Effector CD8-positive, alpha-beta T cell (primary cell): ENCODE measurements at regions not wholly inside any gene's neighbourhood (a gene's known extent, or its start where the extent isn't known, plus 50 kb on each side); places are given as distances from the start of the nearest gene placed in this dataset.

Source experiments
- DNase-seq: peaks from one replicate; lab custom pipeline; 2025; lab: John Stamatoyannopoulos, UW

- DNase-seq = no peak
Observed at GRCh38 chr5:174335682-174336364, 290.3 kb downstream of the NSG2 start.

DNA sequence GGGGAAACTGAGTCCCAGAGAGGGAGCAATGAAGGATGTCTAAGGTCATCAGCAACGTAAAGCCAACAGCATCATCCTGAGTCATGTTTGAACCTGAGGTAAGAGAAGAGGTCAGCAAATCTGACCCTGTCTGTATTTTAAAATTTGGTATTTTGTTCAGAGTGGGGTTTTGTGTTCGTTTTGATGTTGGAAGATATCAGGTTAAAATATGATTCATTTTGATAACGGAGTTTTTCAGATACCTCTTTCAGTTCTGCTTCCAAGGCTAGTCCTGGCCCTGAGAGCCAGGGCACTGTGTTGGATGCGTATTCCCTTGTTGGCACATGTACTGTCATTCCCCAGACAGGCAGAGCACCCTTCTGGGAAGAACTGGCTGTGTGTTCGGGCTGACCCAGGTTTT is 291.0 kb downstream of the NSG2 start:
- DNase-seq = no peak

DNA sequence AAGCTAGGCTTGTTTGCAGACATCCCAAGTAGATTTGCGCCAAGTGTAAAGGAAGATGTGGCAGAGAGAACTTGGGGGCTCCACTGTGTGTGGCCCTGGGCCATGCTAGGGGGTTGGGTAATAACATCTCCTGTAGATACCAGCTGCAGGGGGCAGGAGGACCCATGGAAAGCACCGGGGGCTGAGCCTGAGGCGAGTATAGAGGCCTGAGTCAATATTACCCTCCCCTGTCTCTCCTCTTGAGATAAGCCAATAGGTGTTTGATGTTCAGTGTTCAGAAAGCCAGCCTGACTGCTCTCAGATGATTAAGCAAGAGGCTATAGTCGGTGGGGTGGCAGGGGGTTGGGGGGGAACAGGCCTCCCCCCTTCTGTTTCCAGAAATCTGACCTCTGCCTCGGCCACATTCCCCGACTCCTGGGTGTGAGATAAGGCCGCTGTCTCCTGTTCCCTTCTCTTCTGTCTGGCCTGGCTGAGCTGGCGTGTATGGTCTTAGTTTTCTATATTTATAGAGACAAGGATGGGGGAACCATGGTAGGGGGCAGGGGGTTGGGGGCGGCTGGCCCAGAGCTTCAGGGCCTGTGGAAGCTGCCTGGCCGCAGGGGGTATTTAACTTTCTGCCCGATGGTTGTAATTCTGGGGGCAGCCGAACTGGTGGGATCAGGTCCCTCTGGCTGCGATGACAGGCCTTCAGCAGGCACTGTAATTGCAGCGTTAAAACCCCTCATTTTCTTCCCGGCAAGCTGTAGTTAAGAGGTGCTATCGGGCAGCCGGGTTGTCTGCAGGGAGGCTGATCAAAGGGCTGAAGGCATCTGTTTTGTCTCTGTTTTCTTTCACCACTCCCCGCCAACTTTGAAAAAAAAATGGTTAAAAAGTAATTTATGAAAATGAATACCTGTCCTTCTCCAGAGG is 292.0 kb downstream of the NSG2 start:
- DNase-seq = no peak

GRCh38 chr5:174338185-174339010 is 292.9 kb downstream of the NSG2 start:
- DNase-seq = no peak

DNA sequence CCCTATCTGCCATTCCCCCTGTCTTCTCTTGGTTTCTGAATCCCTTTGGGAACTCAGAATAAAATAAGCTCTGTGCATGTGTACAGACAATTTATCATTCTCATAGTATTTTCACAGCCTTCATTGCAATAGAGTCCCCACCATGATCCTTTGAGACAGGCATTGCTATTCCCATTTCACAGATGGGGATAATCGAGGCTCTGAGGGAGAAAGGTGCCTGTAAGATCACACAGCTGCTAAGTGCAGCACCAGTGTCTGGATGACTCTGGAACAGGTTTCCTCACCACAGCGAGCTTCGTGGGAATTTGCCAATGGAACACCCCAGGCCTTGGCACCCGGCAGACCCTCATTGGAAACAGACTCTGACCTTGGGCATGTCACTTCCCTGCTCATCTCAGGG is 293.6 kb downstream of the NSG2 start:
- DNase-seq = no peak

GRCh38 chr5:174340226-174340625 is 294.7 kb downstream of the NSG2 start:
- no peak for DNase-seq

DNA sequence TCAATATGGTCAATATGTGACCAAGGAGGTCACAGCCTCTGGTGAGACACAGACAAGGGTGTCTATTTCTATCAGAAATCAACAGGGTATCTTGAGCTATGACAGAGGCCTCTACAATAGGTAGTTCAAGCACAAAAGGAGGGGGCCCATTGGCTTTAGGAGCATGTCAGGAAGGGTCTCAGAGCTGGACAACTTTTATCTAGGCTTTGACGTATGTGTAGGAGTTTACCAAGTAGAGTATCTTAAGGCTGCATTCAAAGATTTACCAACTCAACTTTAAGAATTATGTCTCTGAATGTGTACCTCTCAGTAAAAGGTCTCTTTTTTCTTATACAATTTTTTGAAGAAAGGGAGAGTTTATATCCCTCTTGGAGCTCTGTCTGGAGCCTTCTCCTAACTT is 297.2 kb downstream of the NSG2 start:
- DNase-seq = no peak

- no peak for DNase-seq
Observed at GRCh38 chr5:174343826-174344225, 298.3 kb downstream of the NSG2 start.

GRCh38 chr5:174344335-174344734 is 298.8 kb downstream of the NSG2 start:
- no peak for DNase-seq

DNA sequence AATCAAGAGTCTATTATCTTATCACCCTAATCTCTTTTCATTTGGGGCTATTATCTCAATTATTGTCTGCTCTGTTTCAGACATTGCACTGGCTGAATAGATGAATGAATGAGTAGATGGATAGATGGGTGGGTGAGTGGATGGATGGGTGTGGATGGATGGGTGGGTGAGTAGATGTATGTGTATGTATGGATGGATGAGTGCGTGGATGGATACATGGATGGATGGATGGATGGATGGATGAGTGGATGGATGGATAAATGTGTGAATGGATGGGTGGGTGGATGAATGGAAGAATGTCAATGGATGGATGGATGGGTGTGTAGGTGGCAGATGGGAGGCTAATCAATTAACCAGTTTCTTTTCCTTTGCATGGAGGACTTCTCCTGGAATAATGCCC is 301.7 kb downstream of the NSG2 start:
- no peak for DNase-seq

DNA sequence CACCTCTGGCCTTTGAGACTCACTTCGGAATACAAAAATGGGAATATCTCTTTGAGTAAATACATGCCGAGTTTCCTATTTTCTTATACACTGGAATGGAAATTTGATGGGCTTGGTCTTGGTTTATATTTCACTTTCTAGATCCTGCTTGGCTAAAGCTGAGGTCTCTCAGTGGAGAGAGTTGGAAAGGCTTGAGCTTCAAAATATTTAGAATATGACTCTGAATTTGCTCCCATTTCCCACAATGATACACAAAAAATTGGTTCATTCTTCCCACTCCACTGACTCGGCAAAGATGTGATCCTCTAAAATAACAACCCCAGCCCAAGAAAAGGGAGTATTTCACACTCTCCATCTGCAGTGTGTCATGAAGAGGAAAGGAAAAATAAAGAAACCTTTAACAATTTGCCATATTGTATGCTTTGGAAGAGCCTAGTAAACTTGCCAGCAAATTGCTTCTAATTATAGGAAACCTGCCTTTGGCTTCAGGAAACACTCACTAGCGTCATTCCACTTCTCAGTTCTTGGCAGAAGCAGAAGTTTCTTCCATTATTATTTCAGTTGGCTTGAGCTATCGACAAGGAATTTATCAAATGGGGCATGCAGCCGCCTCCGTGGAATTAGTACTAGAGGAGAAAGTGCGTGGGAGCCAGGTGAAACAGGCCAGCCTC is 302.9 kb downstream of the NSG2 start:
- no peak for DNase-seq

DNA sequence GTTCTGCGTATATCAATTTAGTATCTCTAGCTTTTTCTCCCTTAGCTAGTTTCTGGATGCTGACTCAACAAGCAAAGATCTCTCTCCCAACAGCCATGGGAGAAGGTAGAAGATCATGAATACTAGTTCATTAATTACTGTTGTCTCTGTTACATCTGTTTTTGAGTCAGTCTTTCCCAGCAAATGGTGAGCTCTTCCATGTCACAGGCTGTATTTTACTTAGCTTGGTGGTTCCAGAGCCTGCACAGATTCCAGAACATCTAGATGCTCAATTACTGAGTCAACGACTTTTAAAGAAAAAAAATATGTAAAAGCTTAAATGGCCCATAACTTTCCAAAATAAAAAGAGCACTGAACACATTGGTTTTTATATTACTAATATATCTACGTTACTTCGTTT is 307.2 kb downstream of the NSG2 start:
- no peak for DNase-seq

GRCh38 chr5:174354571-174354970 is 309.1 kb downstream of the NSG2 start:
- DNase-seq = no peak

- DNase-seq = no peak
Observed at GRCh38 chr5:174355208-174355612, 309.7 kb downstream of the NSG2 start.

DNA sequence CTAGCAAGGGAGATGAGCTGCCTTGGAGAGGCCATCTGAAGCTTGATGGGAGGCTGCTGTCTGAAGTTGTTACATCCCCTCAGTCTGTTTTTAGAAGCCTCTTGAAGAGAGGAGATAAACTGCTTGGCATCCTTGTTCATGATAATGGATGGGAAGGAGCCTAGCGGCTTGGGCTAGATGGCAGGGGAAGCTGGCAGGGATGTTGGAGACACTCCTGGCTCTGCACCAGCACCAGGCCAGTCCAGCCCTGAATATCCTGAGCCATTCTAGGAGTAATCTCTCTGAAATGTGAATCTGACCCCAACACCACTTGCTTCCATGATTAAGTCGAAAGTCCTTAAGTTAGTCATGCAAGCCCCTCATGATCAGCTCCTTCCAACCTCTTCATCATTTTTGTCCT is 310.5 kb downstream of the NSG2 start:
- no peak for DNase-seq

DNA sequence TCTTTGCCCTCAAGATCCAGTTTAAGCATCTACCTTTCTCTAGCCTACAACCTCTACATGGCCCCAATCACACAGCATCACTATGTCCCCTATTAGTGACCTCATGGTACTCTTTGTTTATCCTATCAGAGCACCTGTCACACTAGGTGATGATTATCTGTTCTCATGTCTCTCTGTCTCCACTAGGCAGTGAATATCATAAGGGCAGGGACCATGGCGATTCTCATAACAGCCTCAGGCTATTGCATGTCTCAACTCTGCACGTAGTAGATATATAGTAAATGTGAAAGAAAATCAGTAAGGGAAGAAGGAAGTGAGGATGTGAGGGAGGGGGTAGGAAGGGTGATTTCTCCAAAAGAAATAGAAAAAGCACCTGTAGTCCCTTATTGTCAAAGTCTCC is 311.0 kb downstream of the NSG2 start:
- no peak for DNase-seq

- DNase-seq = no peak
Observed at GRCh38 chr5:174358276-174358675, 312.8 kb downstream of the NSG2 start.

DNA sequence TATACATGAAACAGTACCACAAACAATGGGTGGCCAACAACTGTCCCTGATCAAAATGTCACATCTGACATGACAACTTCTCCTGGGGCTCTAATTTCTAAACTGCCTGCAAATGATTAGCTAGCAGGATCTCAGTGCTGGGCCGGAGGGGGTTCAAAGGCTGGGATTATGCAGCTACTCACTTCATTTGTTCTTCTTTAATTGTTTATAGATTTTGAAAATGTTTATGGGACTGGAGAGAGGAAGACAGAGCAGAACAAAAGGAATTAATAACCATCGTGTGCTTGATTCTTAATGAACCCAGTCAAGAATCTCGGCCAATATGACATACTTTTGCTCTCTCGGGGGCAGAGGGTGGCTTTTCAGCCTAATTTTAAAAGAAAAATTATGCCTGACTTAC is 313.6 kb downstream of the NSG2 start:
- no peak for DNase-seq

- no peak for DNase-seq
Observed at GRCh38 chr5:174362514-174362913, 317.0 kb downstream of the NSG2 start.

DNA sequence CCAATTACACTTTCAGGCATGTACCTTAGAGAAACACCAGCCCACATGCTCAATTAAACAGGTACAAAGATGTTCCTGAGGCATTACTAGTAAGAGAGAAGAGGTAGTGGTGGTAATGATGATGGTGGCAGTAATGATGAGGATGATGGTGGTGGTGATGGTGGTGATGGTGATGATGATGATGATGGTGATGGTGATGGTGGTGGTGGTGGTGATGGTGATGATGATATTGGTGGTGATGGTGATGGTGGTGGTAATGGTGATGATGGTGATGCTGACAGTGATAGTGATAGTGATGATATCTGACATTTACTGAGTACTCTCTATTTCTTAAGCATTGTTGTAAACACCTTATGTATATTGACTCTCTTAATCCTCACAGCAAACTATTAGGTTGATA is 318.4 kb downstream of the NSG2 start:
- DNase-seq = no peak

DNA sequence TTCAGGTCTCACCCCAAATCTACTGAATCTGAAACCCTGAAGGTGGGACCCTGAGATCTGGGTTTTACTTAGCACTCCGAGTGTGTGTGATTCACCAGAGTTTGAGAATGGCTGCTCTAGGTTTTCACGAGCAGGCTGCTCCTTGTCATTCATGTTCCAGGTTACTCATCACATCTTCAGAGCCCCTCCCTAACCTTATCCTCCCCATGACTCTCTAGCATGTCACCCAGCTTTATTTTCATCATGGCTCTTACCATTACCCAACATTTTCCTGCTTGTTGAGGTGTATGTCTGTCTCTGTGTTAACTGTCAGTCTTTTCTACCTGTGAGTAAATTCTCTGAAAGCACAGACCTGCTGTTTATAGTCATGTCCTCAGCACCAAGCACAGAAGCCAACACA is 319.2 kb downstream of the NSG2 start:
- no peak for DNase-seq

- DNase-seq = no peak
Observed at GRCh38 chr5:174371600-174372094, 326.1 kb downstream of the NSG2 start.
